A549 (cell line): ENCODE measurements at regions not wholly inside any gene's neighbourhood (a gene's known extent, or its start where the extent isn't known, plus 50 kb on each side); places are given as distances from the start of the nearest gene placed in this dataset.

Experiments used
- ATAC-seq, 2 experiments: fragments of 200-7000 bp in 1 of 2; fragments of >200 bp in 1 of 2; cut with Nextera tagmentation in 1 of 2; cut with Tn5 transposase in 1 of 2; 3 replicates each; pipeline versions ENCODE4 v1.8.0 to v1.9.1; 2018 to 2020; ENCODE audit warnings: mild to moderate bottlenecking in 1 of 2, moderate library complexity in 1 of 2
- CTCF ChIA-PET: fragments of 300-600 bp; sonication (Branson Sonifier 250); formaldehyde crosslinking; extraction: SDS; loops from one replicate; lab custom pipeline; 2021; ENCODE audit warnings: antibody characterized with exemption, inconsistent platforms; lab: Yijun Ruan, JAX
- POLR2A ChIA-PET: fragments of 350-600 bp; formaldehyde crosslinking; extraction: SDS; loops from one replicate; lab custom pipeline; 2021; ENCODE audit warnings: antibody characterized with exemption, inconsistent platforms; lab: Yijun Ruan, JAX
- DNase-seq, 2 experiments: peaks; one replicate each; pipeline versions ENCODE4 v3.0.0 to v3.0.0-alpha.2; 2011 to 2016; ENCODE audit warnings: low read depth in 1 of 2, low spot score in 1 of 2
- FAIRE-seq: peaks from 2 replicates; lab custom pipeline; 2011; peaks lifted over from hg19 to GRCh38; lab: Jason Lieb, UNC
- H3K27ac ChIP-seq, 2 experiments: fragments of >200 bp; sonication (Bioruptor Twin); formaldehyde crosslinking; 3 replicates each; pipeline ENCODE4 v1.5.1; 2016 to 2017
- H3K4me1 ChIP-seq: fragments of >200 bp; sonication (Bioruptor Twin); formaldehyde crosslinking; 3 replicates; pipeline ENCODE4 v1.6.1; 2016
- H3K4me2 ChIP-seq: fragments of >200 bp; sonication (Bioruptor Twin); formaldehyde crosslinking; 3 replicates; pipeline ENCODE4 v1.6.1; 2016
- H3K4me3 ChIP-seq: fragments of >200 bp; sonication (Bioruptor Twin); formaldehyde crosslinking; 3 replicates; pipeline ENCODE4 v1.5.1; 2016
- H3K9me3 ChIP-seq: fragments of >200 bp; sonication (Bioruptor Twin); formaldehyde crosslinking; 3 replicates; pipeline ENCODE4 v1.6.1; 2016
- BHLHE40 ChIP-seq: IDR thresholded peaks from 2 replicates; pipeline ENCODE4 v1.6.1; 2012; ENCODE audit warnings: low read depth, low read length, inconsistent platforms
- CHD4 ChIP-seq: fragments of 200-600 bp; sonication (generic); IDR thresholded peaks from 2 replicates; pipeline ENCODE4 v1.6.1; 2016; ENCODE audit warnings: antibody characterized with exemption, mild to moderate bottlenecking, borderline replicate concordance
- EP300 ChIP-seq, 2 experiments: fragments of >200 bp; sonication (Bioruptor Twin); formaldehyde crosslinking; IDR thresholded peaks; 2 replicates in 1 of 2; 3 replicates in 1 of 2; pipeline ENCODE4 v1.6.1; 2016 to 2017
- FOSB ChIP-seq: fragments of 250-450 bp; sonication (Bioruptor Pico); IDR thresholded peaks from 2 replicates; pipeline ENCODE4 v1.5.0; 2020; ENCODE audit warnings: mild to moderate bottlenecking, moderate library complexity
- FOSL2 ChIP-seq, 2 experiments: fragments of 450-650 bp in 1 of 2; fragments of >200 bp in 1 of 2; sonication (Bioruptor Twin) in 1 of 2; formaldehyde crosslinking; IDR thresholded peaks; 2 replicates each; pipeline versions ENCODE4 v1.5.0 to v1.6.1; 2016 to 2020; ENCODE audit warnings: mild to moderate bottlenecking in 1 of 2, moderate library complexity in 1 of 2
- HDAC2 ChIP-seq: fragments of 200-600 bp; sonication (generic); IDR thresholded peaks from 2 replicates; pipeline ENCODE4 v1.6.1; 2016
- HEYL ChIP-seq: fragments of 250-450 bp; sonication (Bioruptor Pico); IDR thresholded peaks from 2 replicates; pipeline ENCODE4 v1.8.0; 2021; ENCODE audit warnings: mild to moderate bottlenecking, moderate library complexity
- JUN ChIP-seq, 2 experiments: fragments of >200 bp; sonication (Bioruptor Twin); formaldehyde crosslinking; IDR thresholded peaks; 2 replicates in 1 of 2; 3 replicates in 1 of 2; pipeline ENCODE4 v1.6.1; 2016 to 2017
- RAD21 ChIP-seq, 2 experiments: fragments of >200 bp in 1 of 2; sonication (Bioruptor Twin) in 1 of 2; formaldehyde crosslinking in 1 of 2; IDR thresholded peaks in 1 of 2; conservative IDR thresholded peaks in 1 of 2; 2 replicates in 1 of 2; 3 replicates in 1 of 2; pipeline ENCODE4 v1.6.1; 2012 to 2018; ENCODE audit warnings: inconsistent platforms in 1 of 2
- RFX5 ChIP-seq: fragments of 450-650 bp; IDR thresholded peaks from 2 replicates; pipeline ENCODE4 v1.7.1; 2014; ENCODE audit warnings: antibody characterized with exemption, mild to moderate bottlenecking, moderate library complexity
- TFCP2L1 ChIP-seq: fragments of 250-450 bp; sonication (Bioruptor Pico); IDR thresholded peaks from 2 replicates; pipeline ENCODE4 v1.5.0; 2021; ENCODE audit warnings: mild to moderate bottlenecking
- WGBS: methylation state at CpG from one replicate; pipeline ENCODE4 v1.1.6; 2017; ENCODE audit errors: missing lambda C conversion rate; 5-methylcytosine and 5-hydroxymethylcytosine counted together

DNA sequence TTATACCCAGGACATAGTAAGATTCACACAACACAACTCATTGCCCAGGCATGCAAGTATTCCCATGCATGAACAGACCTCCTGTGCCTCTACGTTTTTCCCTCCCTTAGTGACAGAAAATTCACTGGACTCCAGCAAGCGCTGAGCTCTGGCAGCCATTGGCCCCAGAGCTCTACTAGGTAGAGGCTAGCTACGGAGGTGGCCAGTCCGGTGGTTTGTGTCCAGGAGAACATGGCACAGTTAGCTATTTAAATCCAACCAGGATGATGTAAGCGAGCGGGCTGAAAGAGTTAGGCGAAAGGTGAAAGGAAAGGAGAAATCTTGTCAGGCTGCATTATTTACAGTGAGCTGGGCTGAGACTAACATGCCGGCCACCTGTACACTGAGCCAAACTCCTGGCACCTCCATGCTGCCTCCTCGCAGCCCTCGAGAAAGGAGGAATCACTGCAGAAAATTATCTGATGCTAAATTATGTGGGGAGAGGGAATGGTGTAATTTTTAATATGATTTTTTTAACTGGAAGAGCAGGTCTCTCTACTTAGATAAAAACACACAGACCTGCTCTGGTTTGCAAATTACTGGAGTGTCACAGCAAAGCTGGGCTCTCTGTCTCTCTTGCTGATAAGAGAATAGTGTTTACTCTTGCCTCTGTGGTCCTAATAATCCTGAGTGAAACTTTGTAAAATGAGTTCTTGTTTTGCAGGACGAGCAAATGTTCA is 50.1 kb upstream of the ARMC2 start:
- Histone ChIP-seq H3K4me3 (no peak overlapping the region), H3K4me1 (no peaks in the 10 kb centered on the region), H3K9me3 (no peaks in the 10 kb centered on the region), H3K4me2 (no peak overlapping the region), H3K27ac (no peak overlapping the region)
- POLR2A ChIA-PET: no interaction called here
- no peak for DNase-seq
- CTCF ChIA-PET: interaction anchor here (1.4 to 2.0 kb wide), 2 partner anchors 14 to 16 kb away, joined by 4 to 6 read pairs; no protein-coding TSS in a partner anchor
- no peak for ATAC-seq
- WGBS: 74% methylated on average over 11 of the region's 11 CpGs
- no peak for FAIRE-seq
- TF ChIP-seq FOSB (CRISPR knock-in tag): no peak
- no peak for TF ChIP-seq CHD4
- TF ChIP-seq JUN (IDR thresholded peaks at IDR 0.05): no peak
- no peak for TF ChIP-seq EP300 (IDR thresholded peaks at IDR 0.05)
- no peak for TF ChIP-seq BHLHE40
- no peak for TF ChIP-seq FOSL2 (IDR thresholded peaks at IDR 0.05)
- TF ChIP-seq FOSL2 (CRISPR knock-in tag; IDR thresholded peaks at IDR 0.05): no peak
- no peak for TF ChIP-seq HDAC2
- no peak for TF ChIP-seq TFCP2L1 (CRISPR knock-in tag)
- no peak for TF ChIP-seq RAD21 (conservative IDR thresholded peaks at IDR 0.05 in 1 of 2, IDR thresholded peaks at IDR 0.05 in 1 of 2)
- no peak for TF ChIP-seq HEYL (CRISPR knock-in tag)
- TF ChIP-seq RFX5: no peak
